ENCODE measurements at regions not wholly inside any gene's neighbourhood (a gene's known extent, or its start where the extent isn't known, plus 50 kb on each side); places are given as distances from the start of the nearest gene placed in this dataset.

GRCh38 chrX:40835526-40835925 lies 100.2 kb upstream of the MED14 start:
- TF ChIP-seq CTCF (IDR thresholded peaks at IDR 0.05; ENCODE audit: insufficient read depth, low read depth, low read length, missing control alignments), result no peak

GRCh38 chrX:40843643-40844042 lies 108.3 kb upstream of the MED14 start:
- peak; percentile 69 for DNase-seq (ENCODE audit: low read depth)

More at GRCh38 chrX:40835526-40835925, 100.2 kb upstream of the MED14 start:
- no peak overlapping the region for H3K4me3 ChIP-seq (ENCODE audit: low read length)
- DNase-seq (ENCODE audit: low read depth), result no peak

GRCh38 chrX:40844471-40844870 lies 109.1 kb upstream of the MED14 start:
- no peak for TF ChIP-seq CTCF (IDR thresholded peaks at IDR 0.05; ENCODE audit: insufficient read depth, low read depth, low read length, missing control alignments)
- no peak for DNase-seq (ENCODE audit: low read depth)
- H3K4me3 ChIP-seq (ENCODE audit: low read length), result no peak overlapping the region

More at GRCh38 chrX:40843643-40844042, 108.3 kb upstream of the MED14 start:
- no peak for TF ChIP-seq CTCF (IDR thresholded peaks at IDR 0.05; ENCODE audit: insufficient read depth, low read depth, low read length, missing control alignments)
- no peak overlapping the region for H3K4me3 ChIP-seq (ENCODE audit: low read length)

GRCh38 chrX:40845331-40845911 lies 110.1 kb upstream of the MED14 start:
- DNase-seq (ENCODE audit: low read depth), result peak; percentile 29
- TF ChIP-seq CTCF (IDR thresholded peaks at IDR 0.05; ENCODE audit: insufficient read depth, low read depth, low read length, missing control alignments), result no peak

GRCh38 chrX:40849906-40850823 lies 114.8 kb upstream of the MED14 start:
- no peak overlapping the region for H3K4me3 ChIP-seq (ENCODE audit: low read length)
- no peak for TF ChIP-seq CTCF (IDR thresholded peaks at IDR 0.05; ENCODE audit: insufficient read depth, low read depth, low read length, missing control alignments)
- no peak for DNase-seq (ENCODE audit: low read depth)

More at GRCh38 chrX:40845331-40845911, 110.1 kb upstream of the MED14 start:
- no peak overlapping the region for H3K4me3 ChIP-seq (ENCODE audit: low read length)

GRCh38 chrX:40852586-40852985 lies 117.2 kb upstream of the MED14 start:
- H3K4me3 ChIP-seq (ENCODE audit: low read length), result no peak overlapping the region
- no peak for TF ChIP-seq CTCF (IDR thresholded peaks at IDR 0.05; ENCODE audit: insufficient read depth, low read depth, low read length, missing control alignments)
- no peak for DNase-seq (ENCODE audit: low read depth)
